Lower leg skin (tissue), 3 donors: ENCODE measurements at regions not wholly inside any gene's neighbourhood (a gene's known extent, or its start where the extent isn't known, plus 50 kb on each side); places are given as distances from the start of the nearest gene placed in this dataset.

ENCODE experiments used
- POLR2A ChIP-seq, 2 donors: fragments of 450-650 bp; IDR thresholded peaks; one replicate each; pipeline ENCODE4 v1.6.1; 2016 to 2017; ENCODE audit warnings: antibody characterized with exemption in 2 of 2, mild to moderate bottlenecking in 1 of 2, moderate library complexity in 1 of 2
- TF ChIP-seq, protein P1 (sequence below), 3 donors: fragments of 450-650 bp; IDR thresholded peaks; one replicate each; pipeline ENCODE4 v1.5.1; 2016; ENCODE audit warnings: antibody characterized with exemption in 3 of 3, mild to moderate bottlenecking in 3 of 3, moderate library complexity in 2 of 3

GRCh38 chr20:20938131-20938530 is 168.0 kb downstream of the LINC00237 start:
- no peak for TF ChIP-seq POLR2A (IDR thresholded peaks at IDR 0.05)
- TF ChIP-seq, protein P1, sequence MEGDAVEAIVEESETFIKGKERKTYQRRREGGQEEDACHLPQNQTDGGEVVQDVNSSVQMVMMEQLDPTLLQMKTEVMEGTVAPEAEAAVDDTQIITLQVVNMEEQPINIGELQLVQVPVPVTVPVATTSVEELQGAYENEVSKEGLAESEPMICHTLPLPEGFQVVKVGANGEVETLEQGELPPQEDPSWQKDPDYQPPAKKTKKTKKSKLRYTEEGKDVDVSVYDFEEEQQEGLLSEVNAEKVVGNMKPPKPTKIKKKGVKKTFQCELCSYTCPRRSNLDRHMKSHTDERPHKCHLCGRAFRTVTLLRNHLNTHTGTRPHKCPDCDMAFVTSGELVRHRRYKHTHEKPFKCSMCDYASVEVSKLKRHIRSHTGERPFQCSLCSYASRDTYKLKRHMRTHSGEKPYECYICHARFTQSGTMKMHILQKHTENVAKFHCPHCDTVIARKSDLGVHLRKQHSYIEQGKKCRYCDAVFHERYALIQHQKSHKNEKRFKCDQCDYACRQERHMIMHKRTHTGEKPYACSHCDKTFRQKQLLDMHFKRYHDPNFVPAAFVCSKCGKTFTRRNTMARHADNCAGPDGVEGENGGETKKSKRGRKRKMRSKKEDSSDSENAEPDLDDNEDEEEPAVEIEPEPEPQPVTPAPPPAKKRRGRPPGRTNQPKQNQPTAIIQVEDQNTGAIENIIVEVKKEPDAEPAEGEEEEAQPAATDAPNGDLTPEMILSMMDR (IDR thresholded peaks at IDR 0.05) = no peak
